Stomach (tissue), 4 donors: ENCODE measurements at regions not wholly inside any gene's neighbourhood (a gene's known extent, or its start where the extent isn't known, plus 50 kb on each side); places are given as distances from the start of the nearest gene placed in this dataset.

Source experiments
- CTCF ChIP-seq, 7 experiments: fragments of 450-650 bp in 4 of 7; fragments of 200-600 bp in 3 of 7; sonication (generic) in 3 of 7; IDR thresholded peaks; one replicate each; pipeline ENCODE4 v1.5.1; 2016 to 2019; ENCODE audit warnings: antibody characterized with exemption in 7 of 7, control low read depth in 2 of 7, mild to moderate bottlenecking in 1 of 7
- POLR2A ChIP-seq, 4 donors: fragments of 450-650 bp; IDR thresholded peaks; one replicate each; pipeline ENCODE4 v1.6.1; 2016; ENCODE audit warnings: antibody characterized with exemption in 4 of 4, control low read depth in 2 of 4, mild to moderate bottlenecking in 1 of 4, moderate library complexity in 1 of 4
- POLR2AphosphoS5 ChIP-seq, 3 donors: sonication (generic); formaldehyde crosslinking; IDR thresholded peaks; one replicate each; pipeline ENCODE4 v1.6.1; 2016; ENCODE audit warnings: antibody characterized with exemption in 3 of 3

GRCh38 chr5:53172630-53173029, 63.1 kb upstream of the MOCS2 start:
- TF ChIP-seq CTCF (IDR thresholded peaks at IDR 0.05) (no peak), POLR2A (IDR thresholded peaks at IDR 0.05) (no peak), POLR2AphosphoS5 (IDR thresholded peaks at IDR 0.05) (no peak)
